Astrocyte (in vitro differentiated cells and primary cell): ENCODE measurements at regions not wholly inside any gene's neighbourhood (a gene's known extent, or its start where the extent isn't known, plus 50 kb on each side); places are given as distances from the start of the nearest gene placed in this dataset.

Experiments
- CTCF ChIP-seq: IDR thresholded peaks from 2 replicates; pipeline ENCODE4 v1.5.1; 2011; ENCODE audit warnings: low read depth, mild to moderate bottlenecking, inconsistent platforms, low read length, moderate library complexity; ENCODE audit not compliant: insufficient read depth
- EZH2 ChIP-seq: IDR thresholded peaks from 2 replicates; pipeline ENCODE4 v1.6.1; 2012; ENCODE audit warnings: mild to moderate bottlenecking, low read length, inconsistent platforms; ENCODE audit not compliant: insufficient read depth

- TF ChIP-seq CTCF (no peak), EZH2 (no peak)
Measured at GRCh38 chr4:151983854-151984253, 223.0 kb upstream of the GATB start.
